CD4-positive, CD25-positive, alpha-beta regulatory T cell (primary cell): ENCODE measurements at regions not wholly inside any gene's neighbourhood (a gene's known extent, or its start where the extent isn't known, plus 50 kb on each side); places are given as distances from the start of the nearest gene placed in this dataset.

ENCODE experiments used
- ATAC-seq, 2 donors: fragments of 150-1000 bp; cut with Tn5 transposase; one replicate each; pipeline ENCODE4 v1.10.0; 2021; ENCODE audit warnings: low read depth in 2 of 2, moderate number of reproducible peaks in 2 of 2, moderate library complexity in 1 of 2
- DNase-seq, 3 donors: peaks; one replicate each; pipeline versions ENCODE4 v3.0.0 to v3.0.0-alpha.2; 2012 to 2022; ENCODE audit warnings: mixed read lengths in 1 of 3
- H3K27ac ChIP-seq: one replicate; pipeline ENCODE4 v1.7.0; 2013; ENCODE audit warnings: mild to moderate bottlenecking, low read length; ENCODE audit not compliant: insufficient read depth, poor library complexity, severe bottlenecking
- H3K27me3 ChIP-seq: one replicate; pipeline ENCODE4 v1.7.0; 2013; ENCODE audit warnings: low read length; ENCODE audit not compliant: control insufficient read depth, insufficient read depth
- H3K36me3 ChIP-seq: one replicate; pipeline ENCODE4 v1.7.0; 2013; ENCODE audit warnings: mild to moderate bottlenecking, low read length, moderate library complexity; ENCODE audit not compliant: control insufficient read depth, insufficient read depth
- H3K4me1 ChIP-seq: 2 replicates; pipeline ENCODE4 v1.7.0; 2013; ENCODE audit warnings: mild to moderate bottlenecking, low read length; ENCODE audit not compliant: insufficient read depth, control insufficient read depth, poor library complexity, severe bottlenecking
- H3K4me3 ChIP-seq: one replicate; pipeline ENCODE4 v1.7.0; 2013; ENCODE audit warnings: low read depth, mild to moderate bottlenecking, low read length, moderate library complexity
- H3K9me3 ChIP-seq, 2 experiments: 1 replicate in 1 of 2; 2 replicates in 1 of 2; pipeline ENCODE4 v1.7.0; 2013; ENCODE audit warnings: low read length in 2 of 2, mild to moderate bottlenecking in 1 of 2, moderate library complexity in 1 of 2; ENCODE audit not compliant: control insufficient read depth in 2 of 2
- H3K27ac Mint-ChIP-seq, 3 donors: one replicate each; pipeline ENCODE4 v1.8.0; 2020 to 2022; ENCODE audit warnings: mild to moderate bottlenecking in 3 of 3, mixed read lengths in 3 of 3, moderate library complexity in 2 of 3
- H3K27me3 Mint-ChIP-seq: one replicate; pipeline ENCODE4 v1.8.0; 2022; ENCODE audit warnings: mild to moderate bottlenecking, mixed read lengths
- H3K36me3 Mint-ChIP-seq: one replicate; pipeline ENCODE4 v1.8.0; 2020; ENCODE audit warnings: mixed read lengths
- H3K4me1 Mint-ChIP-seq, 4 donors: one replicate each; pipeline ENCODE4 v1.8.0; 2020 to 2022; ENCODE audit warnings: mixed read lengths in 4 of 4, mild to moderate bottlenecking in 1 of 4
- H3K4me3 Mint-ChIP-seq, 4 donors: one replicate each; pipeline ENCODE4 v1.8.0; 2020 to 2022; ENCODE audit warnings: mild to moderate bottlenecking in 4 of 4, mixed read lengths in 4 of 4, moderate library complexity in 3 of 4
- H3K9me3 Mint-ChIP-seq, 7 donors: one replicate each; pipeline ENCODE4 v1.8.0; 2020 to 2022; ENCODE audit warnings: mixed read lengths in 7 of 7, mild to moderate bottlenecking in 3 of 7, moderate library complexity in 2 of 7

- H3K27me3 ChIP-seq: no peaks in the 10 kb centered on the region
- H3K27ac Mint-ChIP-seq: peak overlapping the region in 1 of 3 donors; percentile 14
- no peaks in the 10 kb centered on the region for H3K9me3 ChIP-seq
- no peaks in the 10 kb centered on the region for H3K9me3 Mint-ChIP-seq
- no peaks in the 10 kb centered on the region for H3K4me1 ChIP-seq
- H3K4me1 Mint-ChIP-seq: no peaks in the 10 kb centered on the region
- DNase-seq: no peak
- no peaks in the 10 kb centered on the region for H3K36me3 ChIP-seq
- no peaks in the 10 kb centered on the region for H3K27me3 Mint-ChIP-seq
- H3K27ac ChIP-seq: no peak overlapping the region
- H3K36me3 Mint-ChIP-seq: peaks cover 5% of the 10 kb centered on the region
- H3K4me3 ChIP-seq: no peak overlapping the region
- H3K4me3 Mint-ChIP-seq: no peak overlapping the region
- ATAC-seq: no peak
Observed at GRCh38 chr3:11696054-11696453, 52.3 kb upstream of the VGLL4 start.
